ENCODE measurements at regions not wholly inside any gene's neighbourhood (a gene's known extent, or its start where the extent isn't known, plus 50 kb on each side); places are given as distances from the start of the nearest gene placed in this dataset.

GRCh38 chrX:129249563-129249962 lies 273.7 kb downstream of the SMARCA1 start:
- ChIA-PET POLR2A (no interaction called here), CTCF (no interaction called here)
- intact Hi-C loops (cut with DNase I, micrococcal nuclease), result no loop called here
- Mint-ChIP-seq H3K36me3 (ENCODE audit: low read depth) (no peaks in the 10 kb centered on the region), H3K27me3 (no peaks in the 10 kb centered on the region), H3K9me3 (ENCODE audit: low read depth) (peaks cover 2% of the 10 kb centered on the region), H3K4me1 (no peaks in the 10 kb centered on the region), H3K4me3 (no peak overlapping the region), H3K27ac (no peak overlapping the region)
- ATAC-seq, result no peak
- no peak for DNase-seq

- no peak for ATAC-seq
- DNase-seq, result no peak
- H3K27me3 Mint-ChIP-seq, result no peaks in the 10 kb centered on the region
- no peak overlapping the region for H3K4me3 Mint-ChIP-seq
- CTCF ChIA-PET, result interaction anchor here (0.7 kb wide), 1 partner anchor 271 kb away, joined by 3 read pairs; no protein-coding TSS in a partner anchor
- POLR2A ChIA-PET, result no interaction called here
- H3K36me3 Mint-ChIP-seq (ENCODE audit: low read depth), result no peaks in the 10 kb centered on the region
- H3K27ac Mint-ChIP-seq, result no peak overlapping the region
- no peaks in the 10 kb centered on the region for H3K4me1 Mint-ChIP-seq
- intact Hi-C loops (cut with DNase I, micrococcal nuclease), result no loop called here
- H3K9me3 Mint-ChIP-seq (ENCODE audit: low read depth), result peaks cover 2% of the 10 kb centered on the region
Observed at GRCh38 chrX:129247642-129248041, 275.6 kb downstream of the SMARCA1 start.

- intact Hi-C loops (cut with DNase I, micrococcal nuclease), result no loop called here
- ATAC-seq (no peak), DNase-seq (no peak)
- Mint-ChIP-seq H3K36me3 (ENCODE audit: low read depth) (no peaks in the 10 kb centered on the region), H3K27ac (no peak overlapping the region), H3K9me3 (ENCODE audit: low read depth) (no peaks in the 10 kb centered on the region), H3K27me3 (no peaks in the 10 kb centered on the region), H3K4me1 (no peaks in the 10 kb centered on the region), H3K4me3 (no peak overlapping the region)
- ChIA-PET POLR2A (no interaction called here), CTCF (no interaction called here)
Observed at GRCh38 chrX:129239371-129239770, 283.9 kb downstream of the SMARCA1 start.

GRCh38 chrX:129238011-129238410 lies 285.3 kb downstream of the SMARCA1 start:
- ATAC-seq (no peak), DNase-seq (no peak)
- POLR2A ChIA-PET, result no interaction called here
- Mint-ChIP-seq H3K4me1 (no peaks in the 10 kb centered on the region), H3K27me3 (no peaks in the 10 kb centered on the region), H3K4me3 (no peak overlapping the region), H3K27ac (no peak overlapping the region), H3K36me3 (ENCODE audit: low read depth) (no peaks in the 10 kb centered on the region), H3K9me3 (ENCODE audit: low read depth) (no peaks in the 10 kb centered on the region)
- CTCF ChIA-PET, result no interaction called here
- intact Hi-C loops (cut with DNase I, micrococcal nuclease), result no loop called here

- Mint-ChIP-seq H3K27me3 (no peaks in the 10 kb centered on the region), H3K4me1 (no peaks in the 10 kb centered on the region), H3K36me3 (ENCODE audit: low read depth) (no peaks in the 10 kb centered on the region), H3K4me3 (no peak overlapping the region), H3K27ac (no peak overlapping the region), H3K9me3 (ENCODE audit: low read depth) (no peaks in the 10 kb centered on the region)
- DNase-seq (no peak), ATAC-seq (no peak)
- CTCF ChIA-PET, result no interaction called here
- intact Hi-C loops (cut with DNase I, micrococcal nuclease), result no loop called here
- POLR2A ChIA-PET, result no interaction called here
Observed at GRCh38 chrX:129235903-129236302, 287.4 kb downstream of the SMARCA1 start.

- DNase-seq (no peak), ATAC-seq (no peak)
- no peaks in the 10 kb centered on the region for H3K27me3 Mint-ChIP-seq
- H3K36me3 Mint-ChIP-seq (ENCODE audit: low read depth), result no peaks in the 10 kb centered on the region
- POLR2A ChIA-PET, result no interaction called here
- CTCF ChIA-PET, result no interaction called here
- H3K9me3 Mint-ChIP-seq (ENCODE audit: low read depth), result no peaks in the 10 kb centered on the region
- no peak overlapping the region for H3K4me3 Mint-ChIP-seq
- no peak overlapping the region for H3K27ac Mint-ChIP-seq
- H3K4me1 Mint-ChIP-seq, result no peaks in the 10 kb centered on the region
- intact Hi-C loops (cut with DNase I, micrococcal nuclease), result no loop called here
Observed at GRCh38 chrX:129233786-129234185, 289.5 kb downstream of the SMARCA1 start.

GRCh38 chrX:129230850-129231512 lies 292.3 kb downstream of the SMARCA1 start:
- H3K4me1 Mint-ChIP-seq, result no peaks in the 10 kb centered on the region
- H3K4me3 Mint-ChIP-seq, result no peak overlapping the region
- no peak overlapping the region for H3K27ac Mint-ChIP-seq
- H3K36me3 Mint-ChIP-seq (ENCODE audit: low read depth), result no peaks in the 10 kb centered on the region
- ChIA-PET POLR2A (no interaction called here), CTCF (no interaction called here)
- H3K9me3 Mint-ChIP-seq (ENCODE audit: low read depth), result no peaks in the 10 kb centered on the region
- no peaks in the 10 kb centered on the region for H3K27me3 Mint-ChIP-seq
- no peak for ATAC-seq
- intact Hi-C loops (cut with DNase I, micrococcal nuclease), result no loop called here
- DNase-seq, result no peak

- H3K9me3 Mint-ChIP-seq (ENCODE audit: low read depth), result no peaks in the 10 kb centered on the region
- H3K4me3 Mint-ChIP-seq, result no peak overlapping the region
- H3K36me3 Mint-ChIP-seq (ENCODE audit: low read depth), result no peaks in the 10 kb centered on the region
- ChIA-PET CTCF (no interaction called here), POLR2A (no interaction called here)
- H3K27ac Mint-ChIP-seq, result no peak overlapping the region
- ATAC-seq, result no peak
- no peak for DNase-seq
- intact Hi-C loops (cut with DNase I, micrococcal nuclease), result no loop called here
- no peaks in the 10 kb centered on the region for H3K27me3 Mint-ChIP-seq
- no peaks in the 10 kb centered on the region for H3K4me1 Mint-ChIP-seq
Observed at GRCh38 chrX:129230168-129230567, 293.1 kb downstream of the SMARCA1 start.

- DNase-seq (no peak), ATAC-seq (no peak)
- H3K36me3 Mint-ChIP-seq (ENCODE audit: low read depth), result no peaks in the 10 kb centered on the region
- H3K27me3 Mint-ChIP-seq, result no peaks in the 10 kb centered on the region
- no peak overlapping the region for H3K4me3 Mint-ChIP-seq
- intact Hi-C loops (cut with DNase I, micrococcal nuclease), result no loop called here
- POLR2A ChIA-PET, result no interaction called here
- no peak overlapping the region for H3K27ac Mint-ChIP-seq
- no peaks in the 10 kb centered on the region for H3K4me1 Mint-ChIP-seq
- no peaks in the 10 kb centered on the region for H3K9me3 Mint-ChIP-seq (ENCODE audit: low read depth)
- CTCF ChIA-PET, result no interaction called here
Observed at GRCh38 chrX:129227366-129227765, 295.9 kb downstream of the SMARCA1 start.

GRCh38 chrX:129193357-129193756 lies 329.9 kb downstream of the SMARCA1 start:
- H3K36me3 Mint-ChIP-seq (ENCODE audit: low read depth), result no peaks in the 10 kb centered on the region
- no peaks in the 10 kb centered on the region for H3K27me3 Mint-ChIP-seq
- ChIA-PET POLR2A (no interaction called here), CTCF (no interaction called here)
- H3K4me3 Mint-ChIP-seq, result no peak overlapping the region
- no peak for ATAC-seq
- H3K4me1 Mint-ChIP-seq, result no peaks in the 10 kb centered on the region
- intact Hi-C loops (cut with DNase I, micrococcal nuclease), result no loop called here
- H3K27ac Mint-ChIP-seq, result no peak overlapping the region
- DNase-seq, result no peak
- no peaks in the 10 kb centered on the region for H3K9me3 Mint-ChIP-seq (ENCODE audit: low read depth)

GRCh38 chrX:129188231-129188630 lies 335.1 kb downstream of the SMARCA1 start:
- intact Hi-C loops (cut with DNase I, micrococcal nuclease), result no loop called here
- CTCF ChIA-PET, result no interaction called here
- no peak for ATAC-seq

GRCh38 chrX:129176710-129177109 lies 346.6 kb downstream of the SMARCA1 start:
- ChIA-PET CTCF (no interaction called here), POLR2A (no interaction called here)
- intact Hi-C loops (cut with DNase I, micrococcal nuclease), result no loop called here
- H3K4me1 Mint-ChIP-seq, result no peaks in the 10 kb centered on the region
- peaks cover 2% of the 10 kb centered on the region for H3K36me3 Mint-ChIP-seq (ENCODE audit: low read depth)
- peaks cover 1% of the 10 kb centered on the region for H3K9me3 Mint-ChIP-seq (ENCODE audit: low read depth)
- no peak overlapping the region for H3K4me3 Mint-ChIP-seq
- H3K27me3 Mint-ChIP-seq, result no peaks in the 10 kb centered on the region
- H3K27ac Mint-ChIP-seq, result no peak overlapping the region
- DNase-seq (no peak), ATAC-seq (no peak)

More at GRCh38 chrX:129188231-129188630, 335.1 kb downstream of the SMARCA1 start:
- no peak overlapping the region for H3K4me3 Mint-ChIP-seq
- POLR2A ChIA-PET, result no interaction called here
- no peaks in the 10 kb centered on the region for H3K36me3 Mint-ChIP-seq (ENCODE audit: low read depth)
- H3K27me3 Mint-ChIP-seq, result no peaks in the 10 kb centered on the region
- DNase-seq, result no peak
- H3K27ac Mint-ChIP-seq, result no peak overlapping the region
- no peaks in the 10 kb centered on the region for H3K9me3 Mint-ChIP-seq (ENCODE audit: low read depth)
- no peaks in the 10 kb centered on the region for H3K4me1 Mint-ChIP-seq

- no peak for DNase-seq
Observed at GRCh38 chrX:129161108-129161507, 362.2 kb downstream of the SMARCA1 start.

More at GRCh38 chrX:129161108-129161507, 362.2 kb downstream of the SMARCA1 start:
- Mint-ChIP-seq H3K27me3 (no peaks in the 10 kb centered on the region), H3K9me3 (ENCODE audit: low read depth) (no peaks in the 10 kb centered on the region), H3K4me1 (no peaks in the 10 kb centered on the region), H3K36me3 (ENCODE audit: low read depth) (no peaks in the 10 kb centered on the region), H3K27ac (no peak overlapping the region), H3K4me3 (no peak overlapping the region)
- ChIA-PET POLR2A (no interaction called here), CTCF (no interaction called here)
- no peak for ATAC-seq
- intact Hi-C loops (cut with DNase I, micrococcal nuclease), result no loop called here

Measured in activated CD4-positive, alpha-beta T cell treated with anti-CD3 and anti-CD28 coated beads for 36 hours (primary cell).